ENCODE measurements at regions not wholly inside any gene's neighbourhood (a gene's known extent, or its start where the extent isn't known, plus 50 kb on each side); places are given as distances from the start of the nearest gene placed in this dataset.

DNA sequence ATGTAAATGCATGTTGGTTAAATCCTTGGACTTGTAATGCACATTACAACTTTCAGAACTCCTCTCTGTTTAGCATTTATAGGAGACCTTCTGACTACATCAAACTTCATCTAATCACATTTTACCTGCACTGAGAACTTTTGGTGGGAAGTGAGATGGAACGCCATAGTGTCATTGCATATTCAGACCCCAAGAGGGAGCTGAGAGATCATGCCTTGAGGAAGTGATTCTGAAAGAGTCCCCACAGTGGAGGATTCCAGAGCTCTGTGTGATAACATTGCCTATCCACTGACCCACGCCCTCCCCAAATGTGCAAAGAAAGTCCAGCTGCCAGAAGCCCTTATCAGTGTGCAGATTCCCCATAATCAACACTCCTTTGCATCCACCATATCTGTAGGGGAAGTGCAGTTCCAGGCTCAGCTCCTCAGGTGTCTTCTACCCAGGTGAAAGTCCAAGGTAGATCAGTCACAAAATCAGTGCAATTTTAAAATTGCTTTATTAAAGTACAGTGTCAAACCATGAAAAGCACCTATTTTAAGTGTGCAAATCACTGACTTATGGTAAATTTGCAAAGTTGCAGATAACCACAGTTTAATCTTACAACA is 212.4 kb downstream of the RPIA start:
- TF ChIP-seq, protein P1, sequence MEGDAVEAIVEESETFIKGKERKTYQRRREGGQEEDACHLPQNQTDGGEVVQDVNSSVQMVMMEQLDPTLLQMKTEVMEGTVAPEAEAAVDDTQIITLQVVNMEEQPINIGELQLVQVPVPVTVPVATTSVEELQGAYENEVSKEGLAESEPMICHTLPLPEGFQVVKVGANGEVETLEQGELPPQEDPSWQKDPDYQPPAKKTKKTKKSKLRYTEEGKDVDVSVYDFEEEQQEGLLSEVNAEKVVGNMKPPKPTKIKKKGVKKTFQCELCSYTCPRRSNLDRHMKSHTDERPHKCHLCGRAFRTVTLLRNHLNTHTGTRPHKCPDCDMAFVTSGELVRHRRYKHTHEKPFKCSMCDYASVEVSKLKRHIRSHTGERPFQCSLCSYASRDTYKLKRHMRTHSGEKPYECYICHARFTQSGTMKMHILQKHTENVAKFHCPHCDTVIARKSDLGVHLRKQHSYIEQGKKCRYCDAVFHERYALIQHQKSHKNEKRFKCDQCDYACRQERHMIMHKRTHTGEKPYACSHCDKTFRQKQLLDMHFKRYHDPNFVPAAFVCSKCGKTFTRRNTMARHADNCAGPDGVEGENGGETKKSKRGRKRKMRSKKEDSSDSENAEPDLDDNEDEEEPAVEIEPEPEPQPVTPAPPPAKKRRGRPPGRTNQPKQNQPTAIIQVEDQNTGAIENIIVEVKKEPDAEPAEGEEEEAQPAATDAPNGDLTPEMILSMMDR (IDR thresholded peaks at IDR 0.05; ENCODE audit: poor library complexity), result no peak
- TF ChIP-seq EZH2 (IDR thresholded peaks at IDR 0.05; ENCODE audit: borderline replicate concordance), result no peak

All from hepatocyte (in vitro differentiated cells).